Right atrium auricular region (tissue), 2 donors: ENCODE measurements at regions not wholly inside any gene's neighbourhood (a gene's known extent, or its start where the extent isn't known, plus 50 kb on each side); places are given as distances from the start of the nearest gene placed in this dataset.

Experiments used
- DNase-seq: peaks from one replicate; pipeline ENCODE4 v3.0.0-alpha.2; 2019; ENCODE audit warnings: low spot score
- H3K27ac ChIP-seq, 2 donors: fragments of 200-600 bp; sonication (generic); 1 replicate in 1 of 2; 2 replicates in 1 of 2; pipeline ENCODE4 v1.5.1; 2016 to 2019
- H3K27me3 ChIP-seq, 2 donors: fragments of 200-600 bp; sonication (generic); one replicate each; pipeline versions ENCODE4 v1.5.1 to v1.6.0; 2017 to 2019
- H3K36me3 ChIP-seq: fragments of 200-600 bp; sonication (generic); one replicate; pipeline ENCODE4 v1.5.1; 2016
- H3K4me1 ChIP-seq, 2 donors: fragments of 200-600 bp; sonication (generic); one replicate each; pipeline versions ENCODE4 v1.5.1 to v1.6.0; 2017 to 2019
- H3K4me3 ChIP-seq, 2 donors: fragments of 200-600 bp; sonication (generic); 1 replicate in 1 of 2; 2 replicates in 1 of 2; pipeline ENCODE4 v1.5.1; 2017 to 2019; ENCODE audit warnings: mild to moderate bottlenecking in 1 of 2, moderate library complexity in 1 of 2
- H3K9me3 ChIP-seq, 2 donors: fragments of 200-600 bp; sonication (generic); one replicate each; pipeline ENCODE4 v1.5.1; 2019
- CTCF ChIP-seq, 2 donors: fragments of 200-600 bp; sonication (generic); IDR thresholded peaks; one replicate each; pipeline ENCODE4 v1.5.1; 2019; ENCODE audit warnings: antibody characterized with exemption in 2 of 2

- no peak overlapping the region for H3K27ac ChIP-seq
- no peaks in the 10 kb centered on the region for H3K27me3 ChIP-seq
- H3K4me1 ChIP-seq, result no peaks in the 10 kb centered on the region
- TF ChIP-seq CTCF (IDR thresholded peaks at IDR 0.05), result no peak
- no peak overlapping the region for H3K4me3 ChIP-seq
- H3K9me3 ChIP-seq, result no peaks in the 10 kb centered on the region
- no peak for DNase-seq
- H3K36me3 ChIP-seq, result no peaks in the 10 kb centered on the region
Observed at GRCh38 chr4:27930976-27931375, 1070.3 kb downstream of the STIM2 start.

- TF ChIP-seq CTCF (IDR thresholded peaks at IDR 0.05), result no peak
- H3K27ac ChIP-seq, result no peak overlapping the region
- H3K27me3 ChIP-seq, result no peaks in the 10 kb centered on the region
Observed at GRCh38 chr4:27931584-27931983, 1070.9 kb downstream of the STIM2 start.

GRCh38 chr4:27934871-27935270, 1074.2 kb downstream of the STIM2 start:
- TF ChIP-seq CTCF (IDR thresholded peaks at IDR 0.05), result no peak
- H3K4me1 ChIP-seq, result no peaks in the 10 kb centered on the region
- H3K27ac ChIP-seq, result no peak overlapping the region
- no peak overlapping the region for H3K4me3 ChIP-seq
- no peaks in the 10 kb centered on the region for H3K27me3 ChIP-seq
- H3K9me3 ChIP-seq, result no peaks in the 10 kb centered on the region
- no peaks in the 10 kb centered on the region for H3K36me3 ChIP-seq
- DNase-seq, result no peak

More at GRCh38 chr4:27931584-27931983, 1070.9 kb downstream of the STIM2 start:
- H3K4me1 ChIP-seq, result no peaks in the 10 kb centered on the region
- H3K36me3 ChIP-seq, result no peaks in the 10 kb centered on the region
- H3K4me3 ChIP-seq, result no peak overlapping the region
- H3K9me3 ChIP-seq, result no peaks in the 10 kb centered on the region
- no peak for DNase-seq

- H3K27ac ChIP-seq, result no peak overlapping the region
- TF ChIP-seq CTCF (IDR thresholded peaks at IDR 0.05), result no peak
- H3K27me3 ChIP-seq, result no peaks in the 10 kb centered on the region
- no peaks in the 10 kb centered on the region for H3K36me3 ChIP-seq
- no peaks in the 10 kb centered on the region for H3K4me1 ChIP-seq
- no peak overlapping the region for H3K4me3 ChIP-seq
- no peak for DNase-seq
- no peaks in the 10 kb centered on the region for H3K9me3 ChIP-seq
Observed at GRCh38 chr4:27946799-27947198, 1086.2 kb downstream of the STIM2 start.

GRCh38 chr4:27947302-27947701, 1086.7 kb downstream of the STIM2 start:
- TF ChIP-seq CTCF (IDR thresholded peaks at IDR 0.05), result no peak
- DNase-seq, result no peak
- H3K27ac ChIP-seq, result no peak overlapping the region
- H3K9me3 ChIP-seq, result no peaks in the 10 kb centered on the region
- H3K4me3 ChIP-seq, result no peak overlapping the region
- H3K27me3 ChIP-seq, result no peaks in the 10 kb centered on the region
- H3K4me1 ChIP-seq, result no peaks in the 10 kb centered on the region
- H3K36me3 ChIP-seq, result no peaks in the 10 kb centered on the region

GRCh38 chr4:27964095-27964494, 1103.5 kb downstream of the STIM2 start:
- H3K4me1 ChIP-seq, result no peaks in the 10 kb centered on the region
- no peak for DNase-seq
- no peak overlapping the region for H3K4me3 ChIP-seq
- no peaks in the 10 kb centered on the region for H3K9me3 ChIP-seq
- H3K27ac ChIP-seq, result no peak overlapping the region
- no peaks in the 10 kb centered on the region for H3K36me3 ChIP-seq
- TF ChIP-seq CTCF (IDR thresholded peaks at IDR 0.05), result no peak
- no peaks in the 10 kb centered on the region for H3K27me3 ChIP-seq
